22Rv1 (cell line): ENCODE measurements at regions not wholly inside any gene's neighbourhood (a gene's known extent, or its start where the extent isn't known, plus 50 kb on each side); places are given as distances from the start of the nearest gene placed in this dataset.

ENCODE experiments used
- ZFX ChIP-seq: fragments of 450-650 bp; IDR thresholded peaks from 2 replicates; pipeline ENCODE4 v1.6.1; 2017; ENCODE audit warnings: antibody characterized with exemption, borderline replicate concordance
- TF ChIP-seq, protein P1 (sequence below): fragments of 450-650 bp; IDR thresholded peaks from 2 replicates; pipeline ENCODE4 v1.5.1; 2017; ENCODE audit warnings: mild to moderate bottlenecking

DNA sequence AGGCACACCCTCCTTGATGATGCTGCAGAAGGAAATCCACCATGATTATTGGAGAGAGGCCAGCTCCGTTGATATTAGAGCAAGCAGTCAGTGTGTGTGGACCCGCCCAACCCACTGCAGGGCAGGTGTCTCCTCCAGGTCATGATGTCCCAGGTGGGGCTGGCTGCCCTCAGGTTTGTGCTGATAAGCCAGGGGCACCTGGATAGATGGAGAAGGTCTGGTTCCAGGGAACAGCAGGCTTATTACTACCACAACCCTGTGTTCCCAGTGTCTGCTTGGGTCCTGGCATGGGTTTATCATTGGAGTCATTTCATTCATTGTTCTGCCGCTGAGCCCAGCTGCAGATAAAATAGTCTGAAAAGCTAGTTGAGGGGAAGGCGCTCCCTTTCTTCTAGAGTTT, 181.1 kb upstream of the NECTIN1 start:
- TF ChIP-seq, protein P1, sequence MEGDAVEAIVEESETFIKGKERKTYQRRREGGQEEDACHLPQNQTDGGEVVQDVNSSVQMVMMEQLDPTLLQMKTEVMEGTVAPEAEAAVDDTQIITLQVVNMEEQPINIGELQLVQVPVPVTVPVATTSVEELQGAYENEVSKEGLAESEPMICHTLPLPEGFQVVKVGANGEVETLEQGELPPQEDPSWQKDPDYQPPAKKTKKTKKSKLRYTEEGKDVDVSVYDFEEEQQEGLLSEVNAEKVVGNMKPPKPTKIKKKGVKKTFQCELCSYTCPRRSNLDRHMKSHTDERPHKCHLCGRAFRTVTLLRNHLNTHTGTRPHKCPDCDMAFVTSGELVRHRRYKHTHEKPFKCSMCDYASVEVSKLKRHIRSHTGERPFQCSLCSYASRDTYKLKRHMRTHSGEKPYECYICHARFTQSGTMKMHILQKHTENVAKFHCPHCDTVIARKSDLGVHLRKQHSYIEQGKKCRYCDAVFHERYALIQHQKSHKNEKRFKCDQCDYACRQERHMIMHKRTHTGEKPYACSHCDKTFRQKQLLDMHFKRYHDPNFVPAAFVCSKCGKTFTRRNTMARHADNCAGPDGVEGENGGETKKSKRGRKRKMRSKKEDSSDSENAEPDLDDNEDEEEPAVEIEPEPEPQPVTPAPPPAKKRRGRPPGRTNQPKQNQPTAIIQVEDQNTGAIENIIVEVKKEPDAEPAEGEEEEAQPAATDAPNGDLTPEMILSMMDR: no peak
- TF ChIP-seq ZFX: no peak
